NCI-H774 (cell line): ENCODE measurements at regions not wholly inside any gene's neighbourhood (a gene's known extent, or its start where the extent isn't known, plus 50 kb on each side); places are given as distances from the start of the nearest gene placed in this dataset.
"Not testable (repeated sequence)": the region's sequence is repeated elsewhere in the genome, so short reads cannot be mapped to it uniquely, and the experiment has no call there.

ENCODE experiments used
- DNase-seq: peaks from one replicate; lab custom pipeline; 2025; lab: John Stamatoyannopoulos, UW

DNA sequence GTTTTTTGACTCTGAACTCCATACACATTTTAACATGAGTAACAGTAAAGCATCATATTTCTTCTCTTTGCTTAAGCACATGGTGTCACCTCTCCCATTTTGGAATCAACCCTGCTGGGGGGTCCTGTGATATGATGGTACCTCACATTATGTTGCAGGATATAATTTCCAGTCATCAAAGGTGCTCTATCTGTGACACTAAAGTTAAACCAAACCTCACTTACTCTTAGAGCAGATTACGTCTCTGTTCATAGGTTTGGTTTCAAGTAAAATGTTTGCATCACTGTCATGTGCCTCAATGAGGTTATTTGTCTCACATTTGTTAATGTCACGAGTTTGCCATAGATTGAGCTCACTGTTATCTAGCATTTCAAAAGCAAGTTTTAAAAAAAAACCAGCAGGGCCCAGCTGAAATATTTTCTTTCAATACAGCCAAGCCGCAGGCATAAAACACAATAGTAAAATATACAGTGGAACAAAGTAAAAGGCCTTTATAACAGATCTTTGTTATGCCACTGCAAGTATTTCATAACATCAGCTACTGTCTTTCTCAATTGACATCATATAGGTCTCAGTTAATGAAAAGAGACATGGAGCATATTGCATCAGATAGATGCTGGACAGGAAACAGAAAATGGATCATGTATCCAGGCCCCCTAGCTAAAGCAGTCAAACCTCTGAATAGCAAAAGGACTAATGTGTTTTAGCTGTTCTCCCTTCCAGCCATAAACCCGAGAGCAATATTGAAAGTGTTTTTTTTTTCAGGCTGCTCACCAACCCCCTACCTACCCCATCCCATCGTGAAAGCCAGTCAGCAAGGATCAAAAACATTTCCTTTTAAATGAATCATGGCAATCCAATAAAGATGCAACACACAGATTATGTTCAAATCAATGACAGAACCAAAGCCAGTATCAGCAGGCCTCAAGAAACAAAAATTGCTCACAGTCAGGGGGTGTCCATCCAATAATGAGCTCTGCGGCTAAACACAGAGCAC, 182.1 kb upstream of the ITGA1 start:
- DNase-seq = no peak

DNA sequence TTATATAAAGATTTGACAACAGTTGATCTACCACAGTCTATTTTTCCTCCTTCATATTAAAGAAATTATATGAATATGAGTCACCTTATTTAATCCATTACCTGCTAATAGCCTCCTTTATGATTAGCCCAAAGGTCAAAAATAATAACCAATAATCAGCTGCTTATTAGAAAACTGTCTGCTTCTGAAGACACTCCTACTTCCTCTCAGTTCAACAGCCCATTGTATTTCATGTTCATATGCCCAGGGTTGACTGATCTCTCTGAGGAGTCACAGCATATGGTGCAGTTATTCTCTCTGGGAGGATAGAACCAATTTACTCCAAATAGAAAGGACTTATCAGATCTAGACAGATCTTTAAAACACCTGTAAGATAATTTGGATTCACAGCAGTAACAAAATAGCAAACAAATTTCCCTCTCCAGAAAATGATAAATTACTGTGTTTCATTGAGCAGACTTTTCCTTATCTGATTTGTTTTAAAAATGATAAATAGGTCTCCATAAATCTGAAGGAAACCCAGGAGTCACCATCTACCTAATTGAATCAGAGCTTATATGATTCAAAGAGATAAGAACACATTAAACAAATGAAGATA, 180.4 kb upstream of the ITGA1 start:
- DNase-seq = no peak

DNA sequence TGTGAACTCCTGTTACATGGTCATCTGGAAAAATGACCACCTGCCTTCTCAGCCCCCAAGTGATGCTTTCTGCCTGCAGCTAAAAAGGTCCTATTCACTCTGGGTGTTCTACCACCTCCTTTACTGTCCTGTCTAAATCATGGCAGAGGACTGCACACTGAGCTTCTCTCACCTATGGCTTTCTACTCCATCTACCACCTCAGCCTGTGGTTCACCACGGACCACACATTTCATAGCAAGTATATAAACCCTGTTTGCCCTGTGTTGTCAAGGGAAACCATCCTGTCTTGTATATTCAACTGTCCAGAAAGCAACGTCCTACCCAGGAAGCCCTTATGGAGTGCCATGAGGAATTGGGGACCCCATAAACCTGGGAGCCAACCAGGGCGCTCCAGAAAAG, 167.4 kb upstream of the ITGA1 start:
- no peak for DNase-seq

DNA sequence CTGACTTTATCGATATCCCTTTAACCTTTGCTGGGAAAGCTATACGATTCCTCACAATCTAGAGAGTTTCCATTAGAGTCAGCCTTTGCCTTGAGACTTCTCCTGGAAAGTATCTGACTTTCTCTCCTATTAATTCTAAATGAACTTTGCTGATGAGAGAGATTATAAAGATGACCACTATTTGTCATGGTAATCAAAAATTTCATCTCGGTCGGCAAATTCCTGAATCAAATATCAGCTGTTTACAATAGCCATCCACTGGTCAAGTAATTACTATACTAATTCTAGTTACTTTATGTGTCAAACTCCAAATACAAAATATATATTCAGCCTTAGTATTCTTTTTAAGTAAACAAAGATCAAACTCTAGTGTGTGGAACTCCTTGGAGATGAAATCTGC, 164.4 kb upstream of the ITGA1 start:
- DNase-seq = no peak

DNA sequence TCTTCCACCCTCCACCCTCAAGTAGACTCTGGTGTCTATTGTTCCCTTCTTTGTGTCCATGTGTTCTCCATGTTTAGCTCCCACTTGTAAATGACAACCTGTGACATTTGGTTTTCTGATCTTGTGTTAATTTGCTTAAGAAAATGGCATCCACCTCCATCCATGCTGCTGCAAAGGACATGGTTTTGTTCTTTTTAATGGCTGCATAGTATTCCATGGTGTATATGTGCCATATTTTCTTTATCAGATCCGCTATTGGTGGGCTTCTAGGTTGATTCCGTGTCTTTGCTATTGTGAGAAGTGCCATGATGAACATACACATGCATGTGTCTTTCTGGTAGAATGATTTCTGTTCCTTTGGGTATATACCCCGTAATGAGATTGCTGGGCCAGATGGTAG, 163.4 kb upstream of the ITGA1 start:
- DNase-seq = no peak

DNA sequence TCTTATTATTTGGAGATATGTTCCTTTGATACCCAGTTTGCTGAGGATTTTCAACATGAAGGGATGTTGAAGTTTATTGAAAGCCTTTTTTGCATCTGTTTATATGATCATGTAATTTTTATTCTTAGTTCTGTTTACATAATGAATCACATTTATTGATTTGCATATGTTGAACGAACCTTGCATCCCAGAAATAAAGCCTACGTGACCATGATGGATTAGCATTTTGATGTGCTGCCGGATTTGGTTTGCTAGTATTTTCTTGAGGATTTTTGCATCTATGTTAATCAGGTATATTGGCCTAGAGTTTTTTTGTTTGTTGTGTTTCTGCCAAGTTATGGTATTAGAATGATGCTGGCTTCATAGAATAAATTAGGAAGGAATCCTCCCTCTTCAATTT, 161.4 kb upstream of the ITGA1 start:
- DNase-seq = no peak

DNA sequence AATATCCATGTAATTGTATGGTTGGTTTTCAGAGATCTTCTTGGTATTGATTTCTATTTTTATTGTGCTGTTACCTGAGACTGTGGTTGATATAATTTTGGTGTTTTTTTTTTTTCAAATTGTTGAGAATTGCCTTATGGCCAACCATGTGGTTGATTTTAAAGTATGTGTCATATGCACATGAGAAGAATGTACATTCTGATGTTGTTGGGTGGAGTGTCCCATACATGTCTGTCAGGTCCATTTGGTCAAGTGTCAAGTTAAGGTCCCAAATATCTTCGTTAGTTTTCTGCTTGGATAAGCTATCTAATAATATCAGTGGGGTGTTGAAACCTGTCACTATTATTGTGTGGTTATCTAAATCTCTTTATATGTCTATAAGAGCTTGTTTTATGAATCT, 160.0 kb upstream of the ITGA1 start:
- DNase-seq = no peak

DNA sequence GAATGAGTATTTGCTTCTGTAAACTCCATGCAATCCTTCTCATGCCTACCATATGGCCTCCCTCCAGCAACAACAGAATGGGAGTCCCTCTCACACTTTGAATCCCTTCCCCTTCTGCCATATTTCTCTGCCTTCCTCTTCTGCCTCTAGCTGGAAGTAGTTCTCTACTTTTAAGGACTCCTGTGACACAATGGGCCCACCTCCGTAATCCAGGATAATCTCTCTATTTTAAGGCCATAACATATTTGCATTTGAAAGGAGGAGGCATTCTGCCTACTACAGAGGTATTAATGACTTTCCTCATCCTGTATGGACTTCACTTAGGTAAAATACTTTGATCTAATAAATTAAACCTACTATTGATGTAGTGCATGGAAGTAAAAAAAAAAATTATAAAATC, 155.4 kb upstream of the ITGA1 start:
- no peak for DNase-seq

DNA sequence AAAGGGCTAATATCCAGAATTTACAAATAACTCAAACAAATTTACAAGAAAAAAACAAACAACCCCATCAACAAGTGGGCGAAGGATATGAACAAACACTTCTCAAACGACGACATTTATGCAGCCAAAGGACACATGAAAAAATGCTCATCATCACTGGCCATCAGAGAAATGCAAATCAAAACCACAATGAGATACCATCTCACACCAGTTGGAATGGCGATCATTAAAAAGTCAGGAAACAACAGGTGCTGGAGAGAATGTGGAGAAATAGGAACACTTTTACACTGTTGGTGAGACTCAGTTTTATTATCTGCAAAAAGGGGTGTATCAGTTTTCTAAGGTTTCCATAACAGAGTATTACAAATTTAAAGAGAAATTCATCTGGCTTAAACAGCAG, 153.5 kb upstream of the ITGA1 start:
- DNase-seq = not testable (repeated sequence)

DNA sequence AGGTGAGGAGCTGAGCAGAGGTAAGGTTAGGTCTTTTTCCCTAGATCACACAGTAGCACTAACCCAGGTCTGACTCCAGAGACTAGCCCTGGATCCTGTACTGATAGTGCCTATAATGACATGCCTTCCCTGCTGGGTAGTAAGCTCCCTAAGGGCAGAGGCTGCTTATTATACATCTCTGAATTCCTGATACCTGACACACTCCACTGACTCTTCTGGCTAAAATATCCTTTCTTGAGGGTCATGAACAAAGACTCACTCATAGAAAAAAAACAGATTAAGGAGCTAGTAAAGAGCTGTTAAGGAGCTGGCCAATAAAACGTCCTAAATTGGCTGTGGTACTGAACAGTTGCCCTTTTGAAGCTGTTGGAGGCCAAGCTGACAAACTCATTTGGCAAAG, 149.0 kb upstream of the ITGA1 start:
- no peak for DNase-seq

DNA sequence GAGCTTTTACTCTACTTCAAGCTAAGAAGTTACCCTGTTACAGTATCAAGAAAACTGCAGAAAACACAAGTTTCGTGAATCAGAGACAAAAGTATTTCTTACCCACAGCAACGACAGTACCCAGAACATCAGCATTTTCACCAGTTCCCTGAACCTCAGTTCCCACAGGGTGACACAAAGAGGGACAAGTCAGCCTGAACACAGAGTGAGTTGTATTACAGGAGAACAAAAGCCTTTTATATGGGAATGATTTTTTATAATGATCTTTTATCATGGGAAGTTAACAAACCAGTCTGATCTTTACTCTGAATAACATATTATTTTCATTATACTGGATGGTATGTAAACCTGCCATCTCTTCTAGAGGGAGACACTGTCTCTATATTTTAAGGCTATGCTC, 139.0 kb upstream of the ITGA1 start:
- DNase-seq = no peak

DNA sequence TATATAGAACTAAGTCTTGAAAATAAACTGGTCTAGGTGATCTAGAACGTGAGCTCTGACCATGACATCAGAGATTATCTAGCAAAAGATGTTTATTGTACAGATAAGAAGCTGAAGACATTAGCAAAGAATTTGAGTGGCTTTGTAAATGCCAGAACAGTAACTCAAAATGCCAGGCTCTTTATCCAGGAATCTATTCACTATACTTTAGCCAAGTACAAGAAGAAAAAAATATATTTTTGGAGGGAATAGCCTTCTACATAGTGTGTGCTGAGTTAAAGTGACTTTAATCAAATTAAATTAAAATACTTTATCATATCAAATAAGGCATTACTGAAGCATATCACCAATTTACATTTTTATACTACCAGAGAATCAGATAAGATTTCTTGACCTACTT, 132.6 kb upstream of the ITGA1 start:
- no peak for DNase-seq

DNA sequence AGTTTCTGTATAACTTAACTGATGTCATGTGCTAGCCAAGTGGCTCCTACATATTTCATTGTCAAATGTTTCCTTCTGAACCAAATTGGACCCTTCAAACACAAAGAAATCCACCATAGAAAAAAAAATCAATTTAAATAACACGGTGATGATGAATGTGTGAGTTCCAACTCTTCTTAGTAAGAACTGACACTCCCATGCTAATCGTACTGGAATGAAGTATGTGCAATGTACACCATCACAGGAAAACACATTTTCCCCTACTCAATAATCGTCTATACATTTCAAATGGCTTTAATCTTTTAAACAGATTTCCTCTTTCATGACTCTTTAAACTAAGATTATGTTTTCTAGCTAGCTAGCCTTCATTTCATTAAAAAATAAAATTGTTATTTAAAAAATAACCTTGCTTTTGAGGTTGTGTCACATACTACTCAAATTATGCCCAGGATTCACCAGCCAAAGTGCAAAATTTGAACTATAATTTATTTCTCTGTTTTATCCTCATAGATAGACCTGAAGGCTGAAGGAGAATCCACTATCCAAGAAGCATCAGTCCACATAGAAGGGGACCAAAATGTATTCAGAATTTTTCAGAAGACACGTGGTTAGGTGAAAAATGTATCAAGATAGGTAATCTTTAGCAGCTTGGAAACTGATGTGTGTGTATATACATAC, 131.0 kb upstream of the ITGA1 start:
- no peak for DNase-seq

DNA sequence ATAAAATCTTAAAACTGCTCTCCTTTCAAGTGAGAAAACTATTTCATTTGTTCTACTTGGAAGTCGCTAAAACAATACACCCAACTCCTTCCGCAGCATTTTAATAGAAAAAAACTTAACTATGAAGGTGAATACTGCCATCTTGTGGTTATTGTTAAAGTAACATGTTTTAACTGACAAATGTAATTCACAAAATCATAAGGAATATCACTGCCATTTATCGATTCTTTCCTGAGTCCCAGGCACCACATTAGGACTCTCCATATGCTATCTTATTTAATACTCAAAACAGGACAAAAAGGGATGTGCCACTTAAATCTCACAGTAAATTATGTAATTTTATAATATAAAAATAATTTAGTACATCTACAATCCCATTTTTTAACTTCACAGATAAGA, 130.5 kb upstream of the ITGA1 start:
- DNase-seq = peak; percentile 79

DNA sequence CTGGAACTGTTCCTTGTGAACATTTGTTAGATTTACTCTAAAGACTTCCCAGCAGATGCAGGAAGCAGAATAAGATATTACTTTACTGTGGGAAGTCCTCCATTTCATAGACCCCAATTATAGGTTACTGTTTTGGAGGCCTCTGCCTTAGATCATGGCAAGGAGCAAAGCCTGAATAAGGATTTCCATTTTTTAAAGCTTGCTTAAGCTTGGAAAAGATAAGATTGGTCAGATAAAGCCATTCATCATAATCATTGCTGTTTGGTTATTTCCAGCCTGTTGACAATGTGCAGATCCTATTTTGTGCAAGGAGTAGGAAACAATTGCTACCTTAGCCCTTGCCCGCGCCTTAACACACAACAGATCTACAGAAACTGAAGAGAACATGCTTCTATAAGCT, 129.5 kb upstream of the ITGA1 start:
- no peak for DNase-seq

DNA sequence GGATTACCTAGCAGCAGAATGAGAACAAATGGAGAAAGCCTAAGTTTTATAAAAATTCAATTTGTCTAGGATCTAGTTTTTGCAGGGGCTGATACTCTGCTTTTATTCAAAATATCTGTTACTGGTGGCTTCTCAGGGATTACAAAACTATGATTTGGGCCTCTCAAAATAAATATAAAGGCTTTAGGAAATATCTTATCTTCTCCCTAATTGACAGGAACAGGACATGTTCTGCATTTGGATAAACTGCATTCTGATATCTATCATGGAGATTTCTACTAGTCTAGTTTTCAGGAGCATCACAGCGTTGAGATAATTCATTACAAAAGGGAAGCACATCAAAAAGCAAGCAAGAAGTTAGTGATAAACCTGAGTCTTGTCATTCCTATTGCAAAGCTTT, 127.1 kb upstream of the ITGA1 start:
- DNase-seq = no peak

DNA sequence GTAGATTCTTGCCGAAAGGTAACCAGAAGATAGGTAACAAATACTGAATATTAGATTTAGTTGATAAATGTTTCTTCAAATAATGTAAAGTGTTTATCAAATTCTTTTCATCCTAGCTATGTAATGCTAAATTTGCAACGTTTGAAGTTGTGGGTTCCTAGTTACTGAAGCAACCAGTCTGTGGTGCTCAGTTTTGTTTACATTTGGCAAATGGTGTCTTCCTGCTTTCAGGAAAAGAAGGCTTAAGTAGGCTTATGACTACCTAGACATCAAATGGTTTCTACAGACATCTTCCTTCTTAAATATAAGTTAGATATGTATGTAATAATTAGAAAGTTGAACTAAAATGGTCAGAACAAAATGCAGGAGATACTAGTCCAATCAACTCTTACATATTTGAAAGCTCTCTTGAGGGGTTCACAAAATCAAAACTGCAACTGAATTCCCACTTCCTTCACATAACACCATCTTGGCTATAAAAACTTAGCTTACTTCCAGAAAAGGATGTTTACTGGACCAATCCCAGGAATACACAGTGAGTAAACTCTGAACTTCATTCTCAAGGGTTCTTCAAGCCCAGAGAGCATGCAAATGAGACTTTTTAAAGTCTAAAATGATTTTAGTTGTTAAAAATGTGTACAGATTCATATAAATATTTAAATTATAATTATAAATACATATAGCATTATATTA, 125.7 kb upstream of the ITGA1 start:
- no peak for DNase-seq

DNA sequence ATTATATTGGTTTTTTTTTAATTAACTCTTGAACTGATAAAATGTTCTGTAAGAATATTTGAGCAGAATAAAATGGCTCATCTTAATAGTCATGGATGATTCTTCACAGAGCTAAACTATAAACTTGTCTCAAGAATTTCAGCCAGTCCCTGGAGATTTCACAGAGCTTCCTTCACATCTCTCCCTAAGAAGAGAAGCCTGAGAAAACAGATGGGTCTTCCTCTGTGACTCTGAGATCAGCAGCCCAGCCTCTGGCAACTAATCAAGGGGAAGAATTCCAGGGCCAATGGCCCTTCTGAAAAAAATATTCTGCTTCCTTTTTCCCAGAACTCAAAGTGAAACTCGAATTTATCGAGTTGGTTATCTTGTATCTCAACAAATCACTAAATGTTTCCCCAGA, 122.2 kb upstream of the ITGA1 start:
- no peak for DNase-seq

DNA sequence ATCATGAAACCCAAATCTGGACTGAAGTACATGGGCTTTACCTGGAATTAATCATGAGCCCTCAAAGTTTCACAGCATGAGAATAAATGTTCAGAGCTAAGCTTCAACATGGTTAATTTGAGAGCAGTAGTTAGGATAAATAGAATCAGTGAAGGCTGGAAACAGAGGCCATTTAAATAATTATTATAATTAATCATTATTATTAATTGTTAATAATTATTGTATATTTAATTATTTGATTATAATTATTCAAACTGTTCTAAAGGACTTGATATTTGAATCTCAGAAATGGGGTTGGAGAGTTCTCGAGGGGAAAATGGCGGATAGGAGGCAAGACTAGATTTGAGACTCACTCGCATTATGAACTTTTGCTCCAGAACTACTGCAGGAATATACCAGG, 119.6 kb upstream of the ITGA1 start:
- DNase-seq = no peak

DNA sequence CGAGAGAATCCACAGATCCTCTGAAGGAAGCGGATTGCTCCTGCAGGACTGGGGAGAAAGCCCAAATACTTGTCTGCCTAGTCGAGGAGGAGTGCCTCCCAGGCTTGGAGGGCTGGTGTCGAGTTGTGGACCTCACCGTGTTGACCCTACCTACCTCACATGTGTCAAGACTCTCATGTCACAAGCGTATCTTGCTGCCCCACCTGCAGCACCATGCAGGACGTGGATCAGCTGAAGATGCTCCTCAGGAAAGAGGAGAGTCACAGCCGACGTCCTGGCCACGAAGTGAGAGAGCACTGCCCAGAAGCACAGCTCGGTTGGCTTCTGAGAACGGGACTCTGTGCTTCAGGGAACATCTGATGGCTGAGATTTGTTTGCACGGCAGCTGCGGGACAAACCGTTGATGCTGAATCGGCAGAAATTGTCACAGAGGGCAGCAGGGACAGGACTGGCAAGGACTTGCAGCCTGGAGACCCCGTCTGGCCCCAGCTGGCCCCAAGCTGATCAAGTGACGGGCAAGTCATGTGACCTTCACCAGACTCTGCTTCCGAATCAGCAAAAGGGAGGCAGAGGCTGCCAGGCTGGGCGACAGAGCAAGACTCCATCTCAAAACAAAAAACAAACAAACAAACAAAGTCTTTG, 119.1 kb upstream of the ITGA1 start:
- DNase-seq = no peak

DNA sequence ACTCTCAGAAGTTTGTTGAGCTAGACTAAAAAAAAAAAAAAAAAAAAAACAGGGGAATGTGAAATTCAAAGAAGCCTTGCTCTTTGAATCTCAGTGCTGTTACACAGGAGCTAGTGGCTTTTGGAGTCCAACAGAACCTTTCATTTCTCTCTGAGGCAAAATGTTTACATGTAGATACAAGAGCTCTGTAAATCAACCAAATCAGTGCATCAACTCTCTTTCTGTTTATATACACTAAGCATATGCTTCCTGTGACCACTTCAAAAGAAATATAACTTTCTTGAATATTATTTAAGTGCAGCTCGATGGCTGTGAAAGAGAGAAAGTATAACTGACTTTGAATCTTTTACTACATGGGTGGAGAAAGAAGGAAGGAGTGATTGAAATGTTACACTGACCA, 115.3 kb upstream of the ITGA1 start:
- DNase-seq = no peak

DNA sequence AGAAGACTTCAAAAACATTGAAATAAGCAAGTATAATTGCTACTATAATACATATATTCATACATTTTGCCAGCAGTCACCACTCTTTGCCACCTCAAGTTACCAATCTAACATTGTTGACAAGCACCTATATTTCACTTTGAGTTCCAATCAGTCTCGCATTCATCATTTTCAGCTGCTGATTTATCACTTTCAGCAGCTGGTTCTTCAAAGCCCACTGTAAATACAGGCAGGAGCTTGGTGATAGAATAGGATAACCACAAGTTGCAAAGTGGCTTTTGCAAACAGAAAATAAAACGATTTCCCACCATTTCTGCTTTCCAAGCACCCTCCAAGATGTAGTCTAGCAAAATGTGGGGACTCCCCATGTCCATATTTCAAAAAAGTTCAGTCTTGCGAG, 114.2 kb upstream of the ITGA1 start:
- DNase-seq = no peak
